Stimulated activated CD4-positive, alpha-beta T cell treated with anti-CD3 and anti-CD28 coated beads, Interleukin-4, amount 100 ng/mL, for 1 hour (primary cell): ENCODE measurements at regions not wholly inside any gene's neighbourhood (a gene's known extent, or its start where the extent isn't known, plus 50 kb on each side); places are given as distances from the start of the nearest gene placed in this dataset.
A peak's percentile ranks its signal among the peaks of the same experiment; 100 is the strongest.

Experiments used
- DNase-seq: peaks from one replicate; pipeline ENCODE4 v3.0.0-alpha.2; 2020

GRCh38 chr3:176931991-176932390 is 265.3 kb downstream of the TBL1XR1 start:
- no peak for DNase-seq

- DNase-seq: no peak
These were observed 266.3 kb downstream of the TBL1XR1 start for GRCh38 chr3:176930942-176931341.

GRCh38 chr3:176928582-176928931 is 268.7 kb downstream of the TBL1XR1 start:
- DNase-seq: no peak

GRCh38 chr3:176927706-176928581 is 269.3 kb downstream of the TBL1XR1 start:
- no peak for DNase-seq

- DNase-seq: no peak
These were observed 270.0 kb downstream of the TBL1XR1 start for GRCh38 chr3:176927280-176927679.

GRCh38 chr3:176926688-176927087 is 270.6 kb downstream of the TBL1XR1 start:
- DNase-seq: no peak

- DNase-seq: no peak
These were observed 271.2 kb downstream of the TBL1XR1 start for GRCh38 chr3:176926034-176926433.

- no peak for DNase-seq
These were observed 276.5 kb downstream of the TBL1XR1 start for GRCh38 chr3:176920766-176921160.

- DNase-seq: no peak
These were observed 277.2 kb downstream of the TBL1XR1 start for GRCh38 chr3:176919836-176920765.

- DNase-seq: no peak
These were observed 280.5 kb downstream of the TBL1XR1 start for GRCh38 chr3:176916777-176917176.

- no peak for DNase-seq
These were observed 282.5 kb downstream of the TBL1XR1 start for GRCh38 chr3:176914764-176915163.

GRCh38 chr3:176911579-176911978 is 285.7 kb downstream of the TBL1XR1 start:
- DNase-seq: no peak

GRCh38 chr3:176909044-176909443 is 288.2 kb downstream of the TBL1XR1 start:
- no peak for DNase-seq

GRCh38 chr3:176906046-176906905 is 291.0 kb downstream of the TBL1XR1 start:
- DNase-seq: no peak

- DNase-seq: no peak
These were observed 292.0 kb downstream of the TBL1XR1 start for GRCh38 chr3:176905331-176905730.

GRCh38 chr3:176904506-176904905 is 292.8 kb downstream of the TBL1XR1 start:
- no peak for DNase-seq

- DNase-seq: no peak
These were observed 300.6 kb downstream of the TBL1XR1 start for GRCh38 chr3:176896640-176897039.

- DNase-seq: no peak
These were observed 301.1 kb downstream of the TBL1XR1 start for GRCh38 chr3:176896165-176896564.

- DNase-seq: no peak
These were observed 317.6 kb downstream of the TBL1XR1 start for GRCh38 chr3:176879710-176880109.

GRCh38 chr3:176873261-176873660 is 324.0 kb downstream of the TBL1XR1 start:
- no peak for DNase-seq

- DNase-seq: peak; percentile 46
These were observed 324.5 kb downstream of the TBL1XR1 start for GRCh38 chr3:176872771-176873209.

GRCh38 chr3:176870451-176870850 is 326.8 kb downstream of the TBL1XR1 start:
- DNase-seq: no peak
